Endothelial cell of umbilical vein (primary cell): ENCODE measurements at regions not wholly inside any gene's neighbourhood (a gene's known extent, or its start where the extent isn't known, plus 50 kb on each side); places are given as distances from the start of the nearest gene placed in this dataset.

Source experiments
- BruUV-seq: library from RNA; stranded (reverse); fragments of 400-500 nt; replicated peaks from 2 replicates; lab custom pipeline; 2021; lab: Mats Ljungman, UMichigan
- CTCF ChIA-PET: fragments of 300-600, 350-600 bp; sonication (Branson Sonifier 250); formaldehyde crosslinking; loops from one replicate; lab custom pipeline; 2021; ENCODE audit warnings: antibody characterized with exemption, inconsistent platforms; lab: Charles Lee
- POLR2A ChIA-PET: fragments of 300-600, 350-600 bp; sonication (Branson Sonifier 250); formaldehyde crosslinking; loops from one replicate; lab custom pipeline; 2021; ENCODE audit warnings: antibody characterized with exemption, inconsistent platforms; lab: Charles Lee
- DNase-seq: peaks from one replicate; pipeline ENCODE4 v3.0.0-alpha.2; 2011; ENCODE audit warnings: low read depth, low spot score
- FAIRE-seq: peaks from 2 replicates; lab custom pipeline; 2011; peaks lifted over from hg19 to GRCh38; lab: Jason Lieb, UNC
- H2AFZ ChIP-seq: 2 replicates; pipeline ENCODE4 v1.6.0; 2012; ENCODE audit warnings: low read depth, low read length, control low read depth, inconsistent platforms
- H3K27ac ChIP-seq: 2 replicates; pipeline ENCODE4 v1.5.1; 2011; ENCODE audit warnings: low read depth, mild to moderate bottlenecking, control low read depth, low read length, moderate library complexity; ENCODE audit not compliant: insufficient read depth
- H3K27me3 ChIP-seq, 2 experiments: 2 replicates each; pipeline versions ENCODE4 v1.6.0 to v1.6.1; 2011; ENCODE audit warnings: low read length in 2 of 2, mixed read lengths in 1 of 2; ENCODE audit not compliant: control insufficient read depth in 2 of 2, insufficient read depth in 2 of 2
- H3K36me3 ChIP-seq, 2 experiments: 2 replicates in 1 of 2; 3 replicates in 1 of 2; pipeline ENCODE4 v1.5.1; 2011; ENCODE audit warnings: low read length in 2 of 2, mild to moderate bottlenecking in 1 of 2, moderate library complexity in 1 of 2; ENCODE audit not compliant: control insufficient read depth in 2 of 2, insufficient read depth in 2 of 2; ENCODE audit errors: extremely low read depth in 1 of 2
- H3K4me1 ChIP-seq: 3 replicates; pipeline ENCODE4 v1.5.1; 2011; ENCODE audit warnings: mild to moderate bottlenecking, low read length; ENCODE audit not compliant: control insufficient read depth, insufficient read depth; ENCODE audit errors: extremely low read depth
- H3K4me2 ChIP-seq: 2 replicates; pipeline ENCODE4 v1.6.1; 2011; ENCODE audit warnings: low read length, control low read depth, mixed read lengths; ENCODE audit not compliant: insufficient read depth
- H3K4me3 ChIP-seq, 3 experiments: fragments of 200-600 bp in 1 of 3; sonication (generic), shearing (Covaris generic) in 1 of 3; replicated peaks in 1 of 3; 2 replicates each; pipeline ENCODE4 v1.5.1; 2011 to 2016; ENCODE audit warnings: control low read depth in 3 of 3, low read length in 3 of 3, mild to moderate bottlenecking in 2 of 3, inconsistent platforms in 1 of 3, low read depth in 1 of 3, moderate library complexity in 1 of 3; ENCODE audit not compliant: insufficient read depth in 1 of 3
- H3K79me2 ChIP-seq: 2 replicates; pipeline ENCODE4 v1.6.0; 2012; ENCODE audit warnings: low read length, inconsistent platforms; ENCODE audit not compliant: control insufficient read depth, insufficient read depth
- H3K9ac ChIP-seq: replicated peaks from 2 replicates; pipeline ENCODE3; 2011; ENCODE audit warnings: low read length, control low read depth; ENCODE audit not compliant: insufficient read depth; ENCODE audit errors: extremely low read depth
- H3K9me1 ChIP-seq: replicated peaks from 3 replicates; pipeline ENCODE4 v1.6.0; 2011; ENCODE audit warnings: mild to moderate bottlenecking, low read length; ENCODE audit not compliant: control insufficient read depth, insufficient read depth; ENCODE audit errors: extremely low read depth
- H3K9me3 ChIP-seq: replicated peaks from 2 replicates; pipeline ENCODE4 v1.5.1; 2012; ENCODE audit warnings: low read length, inconsistent platforms; ENCODE audit not compliant: control insufficient read depth, insufficient read depth
- H4K20me1 ChIP-seq: replicated peaks from 2 replicates; pipeline ENCODE3; 2011; ENCODE audit warnings: mild to moderate bottlenecking, low read length; ENCODE audit not compliant: control insufficient read depth, insufficient read depth; ENCODE audit errors: extremely low read depth
- CTCF ChIP-seq, 2 donors: IDR thresholded peaks; 1 replicate in 1 of 2; 2 replicates in 1 of 2; pipeline ENCODE4 v1.5.1; 2011; ENCODE audit warnings: low read length in 2 of 2, mild to moderate bottlenecking in 2 of 2, moderate library complexity in 2 of 2, control low read depth in 1 of 2, inconsistent platforms in 1 of 2, low read depth in 1 of 2; ENCODE audit not compliant: insufficient read depth in 1 of 2; ENCODE audit errors: extremely low read depth in 1 of 2
- EZH2 ChIP-seq: IDR thresholded peaks from 2 replicates; pipeline ENCODE4 v1.6.1; 2012; ENCODE audit warnings: borderline replicate concordance, low read depth, mild to moderate bottlenecking, moderate library complexity, low read length, inconsistent platforms; ENCODE audit not compliant: severe bottlenecking
- FOS ChIP-seq: IDR thresholded peaks from 2 replicates; pipeline ENCODE4 v1.6.1; 2011; ENCODE audit warnings: mild to moderate bottlenecking, low read length, moderate library complexity, borderline replicate concordance; ENCODE audit not compliant: insufficient read depth
- GATA2 ChIP-seq: IDR thresholded peaks from 2 replicates; pipeline ENCODE4 v1.7.0; 2011; ENCODE audit warnings: low read depth, mild to moderate bottlenecking, moderate library complexity, mixed read lengths, low read length; ENCODE audit not compliant: insufficient read length, insufficient read depth
- JUN ChIP-seq: IDR thresholded peaks from 2 replicates; pipeline ENCODE4 v1.6.1; 2011; ENCODE audit warnings: borderline replicate concordance, low read depth; ENCODE audit not compliant: insufficient read length, insufficient read depth
- MYC ChIP-seq: IDR thresholded peaks from one replicate; pipeline ENCODE4 v1.6.1; 2011; ENCODE audit warnings: mild to moderate bottlenecking, low read depth, low read length
- POLR2A ChIP-seq: IDR thresholded peaks from 2 replicates; pipeline ENCODE4 v1.6.1; 2012; ENCODE audit warnings: low read depth, mild to moderate bottlenecking, control low read depth, low read length
- POLR2AphosphoS5 ChIP-seq: IDR thresholded peaks from 2 replicates; pipeline ENCODE4 v1.6.1; 2012; ENCODE audit warnings: low read depth, mild to moderate bottlenecking, control low read depth, low read length, moderate library complexity; ENCODE audit not compliant: insufficient read depth
- dilution Hi-C: fragments of 300-500 bp; cut with MboI; formaldehyde crosslinking; loops from one replicate; pipeline ENCODE4 v1.15.0; 2019; ENCODE audit warnings: low sequenced_read_pairs; ENCODE audit not compliant: extremely low pct_ligation_motif_present
- intact Hi-C: fragments of 100-400 bp; cut with micrococcal nuclease; formaldehyde crosslinking; loops from one replicate; pipeline ENCODE4 v1.10.0; 2022
- TF ChIP-seq, protein P1 (sequence below): IDR thresholded peaks from 2 replicates; pipeline ENCODE4 v1.6.1; 2011; ENCODE audit not compliant: insufficient read depth, insufficient read length

DNA sequence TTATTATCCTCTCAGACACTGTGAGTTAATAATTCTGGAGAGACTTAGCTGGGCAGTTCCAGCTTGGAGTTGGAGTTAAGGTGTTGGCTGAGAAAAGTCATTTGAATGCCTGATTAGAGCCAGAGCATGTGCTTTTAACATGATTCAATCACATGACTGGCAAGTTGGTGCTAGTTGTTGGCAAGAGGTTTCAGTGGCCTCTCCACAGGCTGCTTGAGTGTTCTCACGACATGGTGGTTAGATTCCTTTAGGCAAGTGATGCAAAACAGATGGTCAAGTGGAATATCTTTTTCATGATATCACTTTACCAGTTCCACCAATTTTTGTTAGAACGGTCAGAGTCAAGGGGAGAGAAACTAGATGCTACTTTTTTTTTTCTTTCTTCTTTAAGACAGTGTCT is 262.7 kb upstream of the FN1 start:
- no peaks in the 10 kb centered on the region for H3K79me2 ChIP-seq
- no peak overlapping the region for H2AFZ ChIP-seq
- no peak for DNase-seq
- H4K20me1 ChIP-seq, result no peaks in the 10 kb centered on the region
- dilution Hi-C loops (no loop called here), intact Hi-C loops (no loop called here)
- H3K4me3 ChIP-seq, result no peak overlapping the region
- TF ChIP-seq JUN, result no peak
- no peak for TF ChIP-seq FOS
- no peak for TF ChIP-seq CTCF (IDR thresholded peaks at IDR 0.05; ENCODE audit: extremely low read depth in 1 of 2, insufficient read depth in 1 of 2, low read depth in 1 of 2, low read length in 2 of 2)
- no peak for TF ChIP-seq POLR2AphosphoS5
- TF ChIP-seq EZH2, result no peak
- no peak for TF ChIP-seq MYC
- no peak for TF ChIP-seq POLR2A
- TF ChIP-seq GATA2, result no peak
- TF ChIP-seq, protein P1, sequence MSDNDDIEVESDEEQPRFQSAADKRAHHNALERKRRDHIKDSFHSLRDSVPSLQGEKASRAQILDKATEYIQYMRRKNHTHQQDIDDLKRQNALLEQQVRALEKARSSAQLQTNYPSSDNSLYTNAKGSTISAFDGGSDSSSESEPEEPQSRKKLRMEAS, result no peak
- BruUV-seq, result no TSS peak
- no peak overlapping the region for H3K9ac ChIP-seq
- H3K4me1 ChIP-seq, result peaks cover 29% of the 10 kb centered on the region
- no peaks in the 10 kb centered on the region for H3K9me3 ChIP-seq
- no peak overlapping the region for H3K27ac ChIP-seq
- no peaks in the 10 kb centered on the region for H3K27me3 ChIP-seq
- no peaks in the 10 kb centered on the region for H3K9me1 ChIP-seq
- FAIRE-seq, result no peak
- H3K4me2 ChIP-seq, result no peak overlapping the region
- CTCF ChIA-PET, result no interaction called here
- POLR2A ChIA-PET, result no interaction called here
- peaks cover 0 to 9% of the 10 kb centered on the region in 2 experiments for H3K36me3 ChIP-seq
